ENCODE measurements at regions not wholly inside any gene's neighbourhood (a gene's known extent, or its start where the extent isn't known, plus 50 kb on each side); places are given as distances from the start of the nearest gene placed in this dataset.

DNA sequence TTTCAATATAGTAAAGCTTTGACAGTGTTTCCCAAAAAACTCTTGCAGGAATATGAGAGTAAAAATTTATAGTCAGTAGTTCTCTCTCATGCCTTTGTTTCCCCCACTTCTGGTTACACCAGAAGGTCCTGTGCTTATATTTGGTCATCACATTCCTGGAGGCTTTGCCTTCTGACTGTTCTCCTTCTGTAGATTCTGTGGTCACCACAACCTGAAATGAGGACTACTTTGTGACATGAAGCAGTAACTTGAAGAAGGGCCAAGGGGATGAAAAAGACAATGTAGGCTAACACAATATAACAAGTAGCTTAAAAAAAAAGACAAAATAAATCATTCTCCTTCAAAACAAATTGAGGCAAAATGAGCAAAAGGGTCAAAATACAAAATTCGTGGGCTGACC lies 366.2 kb upstream of the NR3C2 start:
- no peak overlapping the region for H3K4me3 ChIP-seq (ENCODE audit: low read depth, low read length)
- TF ChIP-seq, protein P1, sequence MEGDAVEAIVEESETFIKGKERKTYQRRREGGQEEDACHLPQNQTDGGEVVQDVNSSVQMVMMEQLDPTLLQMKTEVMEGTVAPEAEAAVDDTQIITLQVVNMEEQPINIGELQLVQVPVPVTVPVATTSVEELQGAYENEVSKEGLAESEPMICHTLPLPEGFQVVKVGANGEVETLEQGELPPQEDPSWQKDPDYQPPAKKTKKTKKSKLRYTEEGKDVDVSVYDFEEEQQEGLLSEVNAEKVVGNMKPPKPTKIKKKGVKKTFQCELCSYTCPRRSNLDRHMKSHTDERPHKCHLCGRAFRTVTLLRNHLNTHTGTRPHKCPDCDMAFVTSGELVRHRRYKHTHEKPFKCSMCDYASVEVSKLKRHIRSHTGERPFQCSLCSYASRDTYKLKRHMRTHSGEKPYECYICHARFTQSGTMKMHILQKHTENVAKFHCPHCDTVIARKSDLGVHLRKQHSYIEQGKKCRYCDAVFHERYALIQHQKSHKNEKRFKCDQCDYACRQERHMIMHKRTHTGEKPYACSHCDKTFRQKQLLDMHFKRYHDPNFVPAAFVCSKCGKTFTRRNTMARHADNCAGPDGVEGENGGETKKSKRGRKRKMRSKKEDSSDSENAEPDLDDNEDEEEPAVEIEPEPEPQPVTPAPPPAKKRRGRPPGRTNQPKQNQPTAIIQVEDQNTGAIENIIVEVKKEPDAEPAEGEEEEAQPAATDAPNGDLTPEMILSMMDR (IDR thresholded peaks at IDR 0.05; ENCODE audit: control insufficient read depth, extremely low read depth, insufficient read depth) = no peak

DNA sequence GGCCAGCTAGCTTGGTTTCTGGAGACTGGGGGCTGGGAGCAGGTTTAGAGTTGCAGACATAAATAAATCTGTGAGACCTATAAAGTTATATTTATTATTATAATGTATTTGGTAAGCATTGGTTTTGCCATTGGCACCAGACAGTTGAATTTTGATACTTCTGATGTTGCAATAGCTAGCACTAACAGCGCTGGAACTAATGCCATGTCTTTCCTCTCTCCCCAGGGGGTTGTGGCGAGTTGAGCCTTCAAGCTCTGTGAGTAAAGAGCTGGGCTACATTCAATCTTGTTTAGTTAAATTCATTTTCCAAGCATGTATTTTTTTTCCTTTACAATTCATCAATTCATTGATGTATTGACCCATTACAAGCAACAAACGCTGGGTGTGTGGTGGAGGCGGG lies 358.7 kb upstream of the NR3C2 start:
- TF ChIP-seq, protein P1 (IDR thresholded peaks at IDR 0.05; ENCODE audit: control insufficient read depth, extremely low read depth, insufficient read depth) = no peak
- DNase-seq (ENCODE audit: low read depth) = no peak
- H3K4me3 ChIP-seq (ENCODE audit: low read depth, low read length) = no peak overlapping the region

More for the DNA sequence above, 366.2 kb upstream of the NR3C2 start:
- no peak for DNase-seq (ENCODE audit: low read depth)

DNA sequence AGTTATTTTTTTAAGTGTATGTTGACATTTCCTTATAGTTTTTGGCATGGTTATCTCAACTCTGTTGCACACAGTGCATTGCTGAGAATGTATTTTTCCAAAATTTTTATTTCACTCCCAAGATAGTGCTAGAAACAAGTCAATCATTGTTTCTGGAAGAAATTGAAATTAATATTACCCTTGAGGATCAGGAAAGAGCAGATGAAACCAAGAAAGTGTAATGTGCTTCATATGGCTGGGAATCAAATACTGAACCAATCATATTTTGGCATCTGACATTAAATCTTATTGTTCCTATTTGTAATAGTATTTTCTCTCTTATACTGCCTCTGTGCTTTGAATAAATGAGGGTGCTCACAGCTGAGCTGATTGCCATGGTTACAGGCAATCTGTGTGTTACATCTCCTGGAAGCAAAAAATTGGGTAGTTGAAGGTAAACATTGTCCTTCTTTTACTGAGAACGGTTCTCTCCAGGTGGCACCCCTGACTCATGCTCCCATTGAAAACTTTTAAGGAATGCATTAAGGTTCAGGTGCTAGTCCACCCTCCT lies 358.2 kb upstream of the NR3C2 start:
- no peak overlapping the region for H3K4me3 ChIP-seq (ENCODE audit: low read depth, low read length)
- TF ChIP-seq, protein P1 (IDR thresholded peaks at IDR 0.05; ENCODE audit: control insufficient read depth, extremely low read depth, insufficient read depth) = no peak
- DNase-seq (ENCODE audit: low read depth) = no peak

DNA sequence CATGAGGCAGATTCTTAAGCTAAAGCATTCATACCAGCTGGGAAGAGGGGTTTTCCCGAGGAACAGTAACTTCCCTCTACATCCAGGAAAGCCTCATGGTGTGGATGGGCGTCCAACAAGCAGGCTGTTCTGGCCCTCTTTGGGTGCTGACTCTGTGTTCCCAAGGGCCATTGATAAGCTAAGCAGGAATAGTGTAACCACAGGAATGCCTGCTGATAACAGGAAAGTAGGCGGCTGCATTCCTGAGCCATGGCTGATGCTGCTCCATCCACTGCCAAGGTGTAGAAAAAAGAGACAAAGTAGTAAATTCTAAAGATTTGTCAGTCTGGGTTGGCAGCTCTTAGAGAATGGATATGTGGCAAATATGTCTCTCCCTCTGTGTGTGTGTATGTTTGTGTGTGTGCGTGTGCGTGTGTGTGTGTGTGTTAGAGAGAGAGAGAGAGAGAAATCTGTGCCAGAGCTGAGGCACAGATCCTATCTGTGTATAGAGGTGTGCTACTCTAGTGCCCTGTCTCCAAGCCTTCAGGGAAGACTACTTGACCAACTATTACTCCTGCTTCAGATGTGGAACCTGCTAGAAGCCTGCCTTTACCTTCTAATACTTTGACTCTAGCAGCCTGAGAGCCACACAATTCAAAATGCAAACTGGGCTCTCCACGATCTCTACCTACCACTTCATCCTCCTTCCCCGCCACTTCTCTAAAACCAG lies 353.1 kb upstream of the NR3C2 start:
- no peak overlapping the region for H3K4me3 ChIP-seq (ENCODE audit: low read depth, low read length)
- TF ChIP-seq, protein P1 (IDR thresholded peaks at IDR 0.05; ENCODE audit: control insufficient read depth, extremely low read depth, insufficient read depth) = no peak
- no peak for DNase-seq (ENCODE audit: low read depth)

DNA sequence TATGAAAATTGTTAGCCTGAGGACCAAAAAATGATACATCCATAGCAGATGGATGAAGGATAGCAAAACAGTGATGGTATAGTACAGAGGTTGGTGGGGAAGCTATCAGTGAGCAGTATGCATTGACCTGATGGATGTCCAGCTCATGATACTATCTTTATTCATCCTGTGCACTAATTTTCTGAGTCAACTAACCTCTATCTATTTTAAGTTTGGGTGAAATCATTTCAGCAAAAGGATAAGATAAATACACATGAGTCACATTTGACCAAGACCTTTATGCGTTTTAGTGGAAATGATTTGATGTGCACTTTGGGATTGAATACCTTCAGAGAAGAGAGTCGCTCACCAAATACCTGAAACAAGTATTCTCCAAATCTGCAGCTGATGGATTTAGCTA lies 351.0 kb upstream of the NR3C2 start:
- no peak for DNase-seq (ENCODE audit: low read depth)
- TF ChIP-seq, protein P1 (IDR thresholded peaks at IDR 0.05; ENCODE audit: control insufficient read depth, extremely low read depth, insufficient read depth) = no peak
- no peak overlapping the region for H3K4me3 ChIP-seq (ENCODE audit: low read depth, low read length)

DNA sequence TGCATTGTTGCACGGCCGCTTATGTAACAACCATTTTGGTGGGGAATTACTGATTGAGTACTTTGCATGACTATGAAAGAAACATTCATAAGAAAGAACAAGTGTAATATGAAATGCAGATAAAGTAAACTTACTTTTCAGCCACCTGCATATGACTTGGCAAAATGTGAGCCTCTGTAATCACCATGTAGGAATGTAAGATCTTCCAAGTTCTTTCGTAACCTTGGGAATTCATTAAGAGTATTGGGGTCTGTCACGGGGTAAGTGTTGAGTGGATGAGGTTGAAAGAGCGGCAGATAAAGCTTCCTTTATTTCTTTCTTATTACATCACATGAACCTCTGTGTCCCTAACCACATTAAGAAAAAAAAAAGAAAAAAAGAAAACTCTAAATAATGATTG lies 348.5 kb upstream of the NR3C2 start:
- H3K4me3 ChIP-seq (ENCODE audit: low read depth, low read length) = no peak overlapping the region
- TF ChIP-seq, protein P1 (IDR thresholded peaks at IDR 0.05; ENCODE audit: control insufficient read depth, extremely low read depth, insufficient read depth) = no peak
- DNase-seq (ENCODE audit: low read depth) = no peak

DNA sequence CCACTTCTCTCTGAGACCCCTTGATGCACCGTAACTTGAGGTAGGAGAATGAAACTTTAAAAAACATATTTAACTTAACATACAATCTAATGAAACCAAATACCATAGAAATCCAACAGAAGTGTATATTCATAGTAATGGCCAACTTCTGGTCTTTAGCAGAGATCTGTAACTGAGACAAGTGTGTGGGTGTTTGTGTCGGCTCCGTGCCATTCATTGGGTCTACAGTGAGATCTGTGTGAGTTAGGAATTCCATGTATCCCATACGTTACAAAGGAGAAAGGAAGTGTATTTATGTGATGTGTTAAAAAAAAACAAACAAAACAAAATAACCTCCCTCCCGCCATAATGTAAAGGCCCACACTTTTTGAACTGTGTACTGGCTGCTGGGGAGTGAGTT lies 348.0 kb upstream of the NR3C2 start:
- TF ChIP-seq, protein P1 (IDR thresholded peaks at IDR 0.05; ENCODE audit: control insufficient read depth, extremely low read depth, insufficient read depth) = no peak
- no peak for DNase-seq (ENCODE audit: low read depth)
- no peak overlapping the region for H3K4me3 ChIP-seq (ENCODE audit: low read depth, low read length)

Data from LNCaP clone FGC (cell line).